GM12891 (cell line): ENCODE measurements at regions not wholly inside any gene's neighbourhood (a gene's known extent, or its start where the extent isn't known, plus 50 kb on each side); places are given as distances from the start of the nearest gene placed in this dataset.

Source experiments
- DNase-seq: peaks from one replicate; pipeline ENCODE4 v3.0.0; 2011; ENCODE audit warnings: low spot score; ENCODE audit not compliant: insufficient read length
- FAIRE-seq: peaks from 2 replicates; lab custom pipeline; 2011; peaks lifted over from hg19 to GRCh38; lab: Jason Lieb, UNC
- PAX5 ChIP-seq: IDR thresholded peaks from 2 replicates; pipeline ENCODE4 v1.6.1; 2011; ENCODE audit warnings: low read length, moderate library complexity, mild to moderate bottlenecking; ENCODE audit not compliant: insufficient read depth, severe bottlenecking
- POLR2A ChIP-seq: IDR thresholded peaks from 2 replicates; pipeline ENCODE4 v1.6.1; 2011; ENCODE audit warnings: low read depth, low read length, control low read depth
- POLR2AphosphoS5 ChIP-seq: IDR thresholded peaks from 2 replicates; pipeline ENCODE4 v1.6.1; 2011; ENCODE audit warnings: low read depth, low read length, control low read depth
- POU2F2 ChIP-seq: IDR thresholded peaks from 2 replicates; pipeline ENCODE4 v1.6.1; 2011; ENCODE audit warnings: low read depth, mild to moderate bottlenecking, control low read depth, low read length, moderate library complexity
- SPI1 ChIP-seq: IDR thresholded peaks from 2 replicates; pipeline ENCODE4 v1.6.1; 2011; ENCODE audit warnings: low read depth, low read length, control low read depth
- TAF1 ChIP-seq: IDR thresholded peaks from 2 replicates; pipeline ENCODE4 v1.6.1; 2011; ENCODE audit warnings: low read depth, low read length, control low read depth

- FAIRE-seq (no peak), DNase-seq (no peak)
- no peak for TF ChIP-seq POLR2AphosphoS5
- TF ChIP-seq TAF1, result no peak
- TF ChIP-seq POU2F2, result no peak
- no peak for TF ChIP-seq POLR2A
- no peak for TF ChIP-seq PAX5
Observed at GRCh38 chr1:212207822-212208520, 77.2 kb upstream of the PPP2R5A start.

- DNase-seq (no peak), FAIRE-seq (no peak)
Observed at GRCh38 chr1:212208978-212209644, 76.1 kb upstream of the PPP2R5A start.

GRCh38 chr1:212211371-212211770 lies 73.8 kb upstream of the PPP2R5A start:
- DNase-seq (no peak), FAIRE-seq (no peak)
- TF ChIP-seq POLR2AphosphoS5 (no peak), SPI1 (no peak)

More at GRCh38 chr1:212208978-212209644, 76.1 kb upstream of the PPP2R5A start:
- TF ChIP-seq PAX5 (no peak), TAF1 (no peak), SPI1 (no peak), POLR2AphosphoS5 (no peak), POU2F2 (no peak), POLR2A (no peak)

- FAIRE-seq, result no peak
- TF ChIP-seq POU2F2 (no peak), PAX5 (no peak), POLR2AphosphoS5 (no peak), POLR2A (no peak), TAF1 (no peak), SPI1 (no peak)
- DNase-seq, result no peak
Observed at GRCh38 chr1:212212343-212212742, 72.9 kb upstream of the PPP2R5A start.

GRCh38 chr1:212212906-212213305 lies 72.3 kb upstream of the PPP2R5A start:
- DNase-seq (no peak), FAIRE-seq (no peak)
- TF ChIP-seq POLR2A (no peak), PAX5 (no peak), POU2F2 (no peak), SPI1 (no peak), POLR2AphosphoS5 (no peak), TAF1 (no peak)

- TF ChIP-seq POLR2A (no peak), POU2F2 (no peak), SPI1 (no peak), TAF1 (no peak), POLR2AphosphoS5 (no peak), PAX5 (no peak)
- DNase-seq, result no peak
- no peak for FAIRE-seq
Observed at GRCh38 chr1:212213784-212214183, 71.4 kb upstream of the PPP2R5A start.

- FAIRE-seq, result no peak
- TF ChIP-seq SPI1 (no peak), TAF1 (no peak), PAX5 (no peak)
- no peak for DNase-seq
Observed at GRCh38 chr1:212214325-212214724, 70.9 kb upstream of the PPP2R5A start.

GRCh38 chr1:212215910-212216309 lies 69.3 kb upstream of the PPP2R5A start:
- DNase-seq (no peak), FAIRE-seq (no peak)

GRCh38 chr1:212217633-212218032 lies 67.6 kb upstream of the PPP2R5A start:
- no peak for DNase-seq
- peak; percentile 31 for FAIRE-seq
- TF ChIP-seq SPI1 (no peak), PAX5 (no peak), POLR2A (no peak), TAF1 (no peak), POU2F2 (no peak), POLR2AphosphoS5 (no peak)

More at GRCh38 chr1:212215910-212216309, 69.3 kb upstream of the PPP2R5A start:
- no peak for TF ChIP-seq POLR2AphosphoS5
- TF ChIP-seq SPI1, result no peak
- TF ChIP-seq POLR2A, result no peak
- no peak for TF ChIP-seq TAF1
- no peak for TF ChIP-seq POU2F2

- TF ChIP-seq POLR2AphosphoS5 (no peak), SPI1 (no peak), TAF1 (no peak), PAX5 (no peak), POLR2A (no peak), POU2F2 (no peak)
- FAIRE-seq (no peak), DNase-seq (no peak)
Observed at GRCh38 chr1:212218065-212218464, 67.1 kb upstream of the PPP2R5A start.

GRCh38 chr1:212218911-212219310 lies 66.3 kb upstream of the PPP2R5A start:
- peak; percentile 14 for TF ChIP-seq PAX5
- 0 out of 2 replicates have a peak, but pooled peaks have one; percentile 43 for TF ChIP-seq POU2F2
- no peak for TF ChIP-seq POLR2AphosphoS5
- DNase-seq (peak; percentile 49), FAIRE-seq (peak; percentile 86)
